ENCODE measurements at regions not wholly inside any gene's neighbourhood (a gene's known extent, or its start where the extent isn't known, plus 50 kb on each side); places are given as distances from the start of the nearest gene placed in this dataset.
"Not testable (repeated sequence)": the region's sequence is repeated elsewhere in the genome, so short reads cannot be mapped to it uniquely, and the experiment has no call there.

- DNase-seq: no peak
Measured at GRCh38 chr2:22947741-22948140, 437.2 kb upstream of the KLHL29 start.

GRCh38 chr2:22950431-22950830 lies 434.5 kb upstream of the KLHL29 start:
- no peak for DNase-seq

GRCh38 chr2:22952656-22953225 lies 432.2 kb upstream of the KLHL29 start:
- DNase-seq: no peak

GRCh38 chr2:22957446-22957845 lies 427.5 kb upstream of the KLHL29 start:
- DNase-seq: no peak

- DNase-seq: no peak
Measured at GRCh38 chr2:22958308-22958707, 426.7 kb upstream of the KLHL29 start.

GRCh38 chr2:22967756-22968155 lies 417.2 kb upstream of the KLHL29 start:
- no peak for DNase-seq

GRCh38 chr2:22970284-22970975 lies 414.5 kb upstream of the KLHL29 start:
- DNase-seq: no peak

- no peak for DNase-seq
Measured at GRCh38 chr2:22970991-22971390, 414.0 kb upstream of the KLHL29 start.

GRCh38 chr2:22981785-22982184 lies 403.2 kb upstream of the KLHL29 start:
- no peak for DNase-seq

- not testable (repeated sequence) for DNase-seq
Measured at GRCh38 chr2:22984152-22984551, 400.8 kb upstream of the KLHL29 start.

- DNase-seq: no peak
Measured at GRCh38 chr2:22990246-22990645, 394.7 kb upstream of the KLHL29 start.

- DNase-seq: no peak
Measured at GRCh38 chr2:22991844-22992243, 393.1 kb upstream of the KLHL29 start.

- no peak for DNase-seq
Measured at GRCh38 chr2:22992441-22992840, 392.5 kb upstream of the KLHL29 start.

- DNase-seq: no peak
Measured at GRCh38 chr2:22993250-22993649, 391.7 kb upstream of the KLHL29 start.

- no peak for DNase-seq
Measured at GRCh38 chr2:22995576-22995975, 389.4 kb upstream of the KLHL29 start.

GRCh38 chr2:22996911-22997310 lies 388.1 kb upstream of the KLHL29 start:
- no peak for DNase-seq

GRCh38 chr2:22998359-22998758 lies 386.6 kb upstream of the KLHL29 start:
- no peak for DNase-seq

- no peak for DNase-seq
Measured at GRCh38 chr2:22999951-23000350, 385.0 kb upstream of the KLHL29 start.

- DNase-seq: no peak
Measured at GRCh38 chr2:23002234-23002633, 382.7 kb upstream of the KLHL29 start.

GRCh38 chr2:23005469-23005868 lies 379.5 kb upstream of the KLHL29 start:
- DNase-seq: no peak

- DNase-seq: no peak
Measured at GRCh38 chr2:23007631-23008235, 377.2 kb upstream of the KLHL29 start.

- DNase-seq: no peak
Measured at GRCh38 chr2:23008440-23008839, 376.5 kb upstream of the KLHL29 start.

GRCh38 chr2:23008951-23009350 lies 376.0 kb upstream of the KLHL29 start:
- no peak for DNase-seq

GRCh38 chr2:23009545-23010149 lies 375.3 kb upstream of the KLHL29 start:
- no peak for DNase-seq
